ENCODE measurements at regions not wholly inside any gene's neighbourhood (a gene's known extent, or its start where the extent isn't known, plus 50 kb on each side); places are given as distances from the start of the nearest gene placed in this dataset.

DNA sequence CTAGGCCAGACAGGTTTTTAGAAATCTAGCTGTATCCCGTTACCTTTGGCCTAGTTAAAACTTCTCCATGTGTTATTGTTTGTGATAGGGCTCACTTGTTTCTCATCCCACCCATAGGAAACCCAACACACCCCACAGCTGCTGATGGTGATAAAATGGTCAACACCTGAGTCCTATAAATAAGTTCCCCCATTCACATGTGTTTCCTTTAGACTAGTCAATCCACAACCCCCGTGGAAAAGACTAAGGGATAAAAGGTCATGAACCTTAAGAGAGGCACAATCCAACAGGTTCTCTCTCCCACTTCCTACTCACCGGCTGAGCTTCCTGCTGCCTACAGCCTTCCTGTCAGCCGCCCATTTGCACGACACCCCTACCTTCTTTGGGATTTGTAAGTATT is 768.4 kb downstream of the JRKL start:
- no peaks in the 10 kb centered on the region for H3K79me2 ChIP-seq (ENCODE audit: low read depth)
- H3K27me3 Mint-ChIP-seq (ENCODE audit: insufficient read depth, low read depth): peaks cover 2% of the 10 kb centered on the region
- H3K27me3 ChIP-seq: no peaks in the 10 kb centered on the region
- no peak overlapping the region for H3K4me2 ChIP-seq
- no peaks in the 10 kb centered on the region for H3K36me3 ChIP-seq
- H3F3A ChIP-seq (ENCODE audit: low read depth): no peaks in the 10 kb centered on the region
- H3K9me3 ChIP-seq (ENCODE audit: low read depth): no peaks in the 10 kb centered on the region
- no peak overlapping the region for H3K27ac ChIP-seq
- DNase-seq (ENCODE audit: low spot score): no peak
- H3K36me3 Mint-ChIP-seq: no peaks in the 10 kb centered on the region
- H3K4me3 ChIP-seq: no peak overlapping the region
- H2AFZ ChIP-seq (replicated peaks): peak overlapping the region; percentile 46
- H3K27ac Mint-ChIP-seq: no peak overlapping the region
- H3K4me1 ChIP-seq: no peaks in the 10 kb centered on the region
- no peaks in the 10 kb centered on the region for H4K20me1 ChIP-seq (ENCODE audit: low read depth)
- H3K4me1 Mint-ChIP-seq: no peaks in the 10 kb centered on the region
- no peak overlapping the region for H3K9ac ChIP-seq
- TF ChIP-seq EZH2phosphoT487 (IDR thresholded peaks at IDR 0.05) (no peak), EZH2 (IDR thresholded peaks at IDR 0.05) (no peak)
- TF ChIP-seq, protein P1, sequence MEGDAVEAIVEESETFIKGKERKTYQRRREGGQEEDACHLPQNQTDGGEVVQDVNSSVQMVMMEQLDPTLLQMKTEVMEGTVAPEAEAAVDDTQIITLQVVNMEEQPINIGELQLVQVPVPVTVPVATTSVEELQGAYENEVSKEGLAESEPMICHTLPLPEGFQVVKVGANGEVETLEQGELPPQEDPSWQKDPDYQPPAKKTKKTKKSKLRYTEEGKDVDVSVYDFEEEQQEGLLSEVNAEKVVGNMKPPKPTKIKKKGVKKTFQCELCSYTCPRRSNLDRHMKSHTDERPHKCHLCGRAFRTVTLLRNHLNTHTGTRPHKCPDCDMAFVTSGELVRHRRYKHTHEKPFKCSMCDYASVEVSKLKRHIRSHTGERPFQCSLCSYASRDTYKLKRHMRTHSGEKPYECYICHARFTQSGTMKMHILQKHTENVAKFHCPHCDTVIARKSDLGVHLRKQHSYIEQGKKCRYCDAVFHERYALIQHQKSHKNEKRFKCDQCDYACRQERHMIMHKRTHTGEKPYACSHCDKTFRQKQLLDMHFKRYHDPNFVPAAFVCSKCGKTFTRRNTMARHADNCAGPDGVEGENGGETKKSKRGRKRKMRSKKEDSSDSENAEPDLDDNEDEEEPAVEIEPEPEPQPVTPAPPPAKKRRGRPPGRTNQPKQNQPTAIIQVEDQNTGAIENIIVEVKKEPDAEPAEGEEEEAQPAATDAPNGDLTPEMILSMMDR (IDR thresholded peaks at IDR 0.05): no peak
- no peaks in the 10 kb centered on the region for H3K9me3 Mint-ChIP-seq
- no peak overlapping the region for H3K4me3 Mint-ChIP-seq

GRCh38 chr11:97163631-97164191 is 773.9 kb downstream of the JRKL start:
- Histone ChIP-seq H3K4me2 (no peak overlapping the region), H3K9ac (no peak overlapping the region), H2AFZ (replicated peaks) (no peak overlapping the region), H3K4me3 (no peak overlapping the region), H3K27ac (no peak overlapping the region), H3F3A (ENCODE audit: low read depth) (no peaks in the 10 kb centered on the region), H4K20me1 (ENCODE audit: low read depth) (no peaks in the 10 kb centered on the region), H3K79me2 (ENCODE audit: low read depth) (no peaks in the 10 kb centered on the region), H3K36me3 (no peaks in the 10 kb centered on the region), H3K27me3 (no peaks in the 10 kb centered on the region), H3K9me3 (ENCODE audit: low read depth) (no peaks in the 10 kb centered on the region), H3K4me1 (no peaks in the 10 kb centered on the region)
- no peak for DNase-seq (ENCODE audit: low spot score)
- TF ChIP-seq EZH2 (IDR thresholded peaks at IDR 0.05) (no peak), EZH2phosphoT487 (IDR thresholded peaks at IDR 0.05) (no peak)
- TF ChIP-seq, protein P1 (IDR thresholded peaks at IDR 0.05): no peak
- no peak overlapping the region for H3K27ac Mint-ChIP-seq
- H3K36me3 Mint-ChIP-seq: no peaks in the 10 kb centered on the region
- H3K4me3 Mint-ChIP-seq: no peak overlapping the region
- H3K4me1 Mint-ChIP-seq: no peaks in the 10 kb centered on the region
- H3K27me3 Mint-ChIP-seq (ENCODE audit: insufficient read depth, low read depth): no peaks in the 10 kb centered on the region
- no peaks in the 10 kb centered on the region for H3K9me3 Mint-ChIP-seq

- Mint-ChIP-seq H3K4me1 (peaks cover 11% of the 10 kb centered on the region), H3K9me3 (peaks cover 7% of the 10 kb centered on the region), H3K27me3 (ENCODE audit: insufficient read depth, low read depth) (peaks cover 4% of the 10 kb centered on the region), H3K27ac (no peak overlapping the region), H3K4me3 (no peak overlapping the region), H3K36me3 (no peaks in the 10 kb centered on the region)
- H3K4me3 ChIP-seq: no peak overlapping the region
- peak overlapping the region; percentile 47 for H2AFZ ChIP-seq (replicated peaks)
- no peaks in the 10 kb centered on the region for H3K79me2 ChIP-seq (ENCODE audit: low read depth)
- peaks cover 10% of the 10 kb centered on the region for H3K4me1 ChIP-seq
- TF ChIP-seq, protein P1 (IDR thresholded peaks at IDR 0.05): no peak
- TF ChIP-seq EZH2 (IDR thresholded peaks at IDR 0.05): no peak
- TF ChIP-seq EZH2phosphoT487 (IDR thresholded peaks at IDR 0.05): no peak
- peak; percentile 8 for DNase-seq (ENCODE audit: low spot score)
- no peak overlapping the region for H3K4me2 ChIP-seq
- H3K36me3 ChIP-seq: no peaks in the 10 kb centered on the region
- no peaks in the 10 kb centered on the region for H3F3A ChIP-seq (ENCODE audit: low read depth)
- no peaks in the 10 kb centered on the region for H3K27me3 ChIP-seq
- no peak overlapping the region for H3K27ac ChIP-seq
- H3K9me3 ChIP-seq (ENCODE audit: low read depth): no peaks in the 10 kb centered on the region
- H3K9ac ChIP-seq: no peak overlapping the region
- no peaks in the 10 kb centered on the region for H4K20me1 ChIP-seq (ENCODE audit: low read depth)
These were observed 812.2 kb downstream of the JRKL start for GRCh38 chr11:97201743-97202612.
